Astrocyte (in vitro differentiated cells and primary cell): ENCODE measurements at regions not wholly inside any gene's neighbourhood (a gene's known extent, or its start where the extent isn't known, plus 50 kb on each side); places are given as distances from the start of the nearest gene placed in this dataset.

ENCODE experiments used
- CTCF ChIP-seq: IDR thresholded peaks from 2 replicates; pipeline ENCODE4 v1.5.1; 2011; ENCODE audit warnings: low read depth, mild to moderate bottlenecking, inconsistent platforms, low read length, moderate library complexity; ENCODE audit not compliant: insufficient read depth
- EZH2 ChIP-seq: IDR thresholded peaks from 2 replicates; pipeline ENCODE4 v1.6.1; 2012; ENCODE audit warnings: mild to moderate bottlenecking, low read length, inconsistent platforms; ENCODE audit not compliant: insufficient read depth

GRCh38 chr2:58540681-58541080 is 299.6 kb upstream of the FANCL start:
- TF ChIP-seq CTCF (no peak), EZH2 (no peak)
